Peyer's patch (tissue), 4 donors: ENCODE measurements at regions not wholly inside any gene's neighbourhood (a gene's known extent, or its start where the extent isn't known, plus 50 kb on each side); places are given as distances from the start of the nearest gene placed in this dataset.

ENCODE experiments used
- CTCF ChIP-seq, 6 experiments: fragments of 450-650 bp in 4 of 6; fragments of 200-600 bp in 2 of 6; sonication (generic) in 1 of 6; IDR thresholded peaks; one replicate each; pipeline ENCODE4 v1.5.1; 2017 to 2019; ENCODE audit warnings: antibody characterized with exemption in 6 of 6, mild to moderate bottlenecking in 3 of 6, moderate library complexity in 1 of 6
- POLR2A ChIP-seq, 2 donors: fragments of 450-650 bp; IDR thresholded peaks; one replicate each; pipeline ENCODE4 v1.5.1; 2017; ENCODE audit warnings: antibody characterized with exemption in 2 of 2, mild to moderate bottlenecking in 2 of 2, moderate library complexity in 2 of 2

DNA sequence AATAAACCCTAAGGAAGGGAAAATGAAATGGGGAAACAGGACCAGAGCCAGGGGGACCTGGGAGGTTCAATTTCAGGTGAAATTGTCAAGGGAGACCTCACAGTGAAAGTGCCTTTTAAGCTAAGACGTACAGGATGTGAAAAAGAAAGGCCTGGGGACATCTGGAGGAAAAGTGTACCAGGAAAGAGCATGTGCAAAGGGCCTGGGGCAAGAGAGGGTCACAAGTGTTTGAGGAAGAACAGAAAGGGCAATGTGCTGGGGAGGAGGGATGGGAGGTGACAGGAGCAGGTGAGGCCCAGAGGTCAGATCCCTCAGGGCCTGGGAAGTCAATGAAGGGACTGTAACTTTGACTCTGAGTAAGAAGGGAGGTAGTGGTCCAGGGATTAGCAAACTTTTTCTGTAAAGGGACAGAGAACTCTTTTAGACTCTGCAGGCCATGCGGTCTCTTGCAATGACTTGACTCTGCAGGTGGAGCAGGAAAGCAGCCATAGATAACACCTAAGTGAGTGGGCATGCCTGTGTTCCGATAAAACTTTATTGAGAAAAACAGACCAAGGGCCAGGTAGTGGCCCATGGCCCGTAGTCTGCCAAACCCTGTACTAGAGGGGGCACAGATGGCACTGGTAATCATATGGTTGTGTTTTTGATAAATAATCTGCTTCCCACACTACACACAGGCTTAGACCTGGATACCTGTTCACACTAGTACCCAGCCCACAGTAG, 93.8 kb downstream of the LITAF start:
- TF ChIP-seq CTCF (IDR thresholded peaks at IDR 0.05) (no peak), POLR2A (IDR thresholded peaks at IDR 0.05) (no peak)
